HG02642 (cell line): ENCODE measurements at regions not wholly inside any gene's neighbourhood (a gene's known extent, or its start where the extent isn't known, plus 50 kb on each side); places are given as distances from the start of the nearest gene placed in this dataset.

Experiments used
- ATAC-seq: cut with Tn5 transposase; IDR thresholded peaks from one replicate; pipeline ENCODE4 v1.9.1; 2021; ENCODE audit warnings: mild to moderate bottlenecking; ENCODE audit not compliant: unreplicated experiment, poor library complexity

- no peak for ATAC-seq
Measured at GRCh38 chr7:156147756-156148504, 335.7 kb upstream of the SHH start.

GRCh38 chr7:156147104-156147503 is 334.8 kb upstream of the SHH start:
- ATAC-seq = no peak

GRCh38 chr7:156145996-156146395 is 333.7 kb upstream of the SHH start:
- ATAC-seq = no peak

- no peak for ATAC-seq
Measured at GRCh38 chr7:156145184-156145583, 332.9 kb upstream of the SHH start.

GRCh38 chr7:156143683-156144082 is 331.4 kb upstream of the SHH start:
- no peak for ATAC-seq

GRCh38 chr7:156143158-156143557 is 330.9 kb upstream of the SHH start:
- ATAC-seq = no peak

- no peak for ATAC-seq
Measured at GRCh38 chr7:156141941-156142340, 329.7 kb upstream of the SHH start.

GRCh38 chr7:156140896-156141295 is 328.6 kb upstream of the SHH start:
- no peak for ATAC-seq

GRCh38 chr7:156140447-156140846 is 328.2 kb upstream of the SHH start:
- no peak for ATAC-seq

GRCh38 chr7:156139633-156140032 is 327.4 kb upstream of the SHH start:
- no peak for ATAC-seq

- no peak for ATAC-seq
Measured at GRCh38 chr7:156139112-156139511, 326.8 kb upstream of the SHH start.

GRCh38 chr7:156131881-156132280 is 319.6 kb upstream of the SHH start:
- ATAC-seq = no peak

GRCh38 chr7:156129522-156129921 is 317.3 kb upstream of the SHH start:
- no peak for ATAC-seq

- no peak for ATAC-seq
Measured at GRCh38 chr7:156128496-156128895, 316.2 kb upstream of the SHH start.

GRCh38 chr7:156127166-156128134 is 315.2 kb upstream of the SHH start:
- ATAC-seq = no peak

- ATAC-seq = no peak
Measured at GRCh38 chr7:156125841-156126730, 313.8 kb upstream of the SHH start.

- no peak for ATAC-seq
Measured at GRCh38 chr7:156124356-156124755, 312.1 kb upstream of the SHH start.

- no peak for ATAC-seq
Measured at GRCh38 chr7:156123362-156123761, 311.1 kb upstream of the SHH start.

GRCh38 chr7:156122752-156123354 is 310.6 kb upstream of the SHH start:
- no peak for ATAC-seq

- no peak for ATAC-seq
Measured at GRCh38 chr7:156121956-156122355, 309.7 kb upstream of the SHH start.
